CD14-positive monocyte (primary cell): ENCODE measurements at regions not wholly inside any gene's neighbourhood (a gene's known extent, or its start where the extent isn't known, plus 50 kb on each side); places are given as distances from the start of the nearest gene placed in this dataset.
A peak's percentile ranks its signal among the peaks of the same experiment; 100 is the strongest.

Experiments used
- DNase-seq, 3 donors: peaks; one replicate each; pipeline ENCODE4 v3.0.0-alpha.2; 2011 to 2022
- H2AFZ ChIP-seq: 2 replicates; pipeline ENCODE4 v1.6.0; 2012; ENCODE audit warnings: mild to moderate bottlenecking, low read depth, low read length, inconsistent platforms; ENCODE audit not compliant: insufficient read depth, poor library complexity, severe bottlenecking
- H3K27ac ChIP-seq, 2 donors: 1 replicate in 1 of 2; 2 replicates in 1 of 2; pipeline ENCODE4 v1.5.1; 2012 to 2013; ENCODE audit warnings: low read length in 2 of 2, control low read depth in 1 of 2, inconsistent platforms in 1 of 2, low read depth in 1 of 2, mild to moderate bottlenecking in 1 of 2
- H3K27me3 ChIP-seq, 2 donors: one replicate each; pipeline versions ENCODE4 v1.6.0 to v1.6.1; 2011 to 2013; ENCODE audit warnings: low read length in 2 of 2; ENCODE audit not compliant: control insufficient read depth in 2 of 2, insufficient read depth in 2 of 2
- H3K36me3 ChIP-seq, 2 donors: replicated peaks in 1 of 2; 1 replicate in 1 of 2; 2 replicates in 1 of 2; pipeline versions ENCODE4 v1.5.1 to v1.6.1; 2012 to 2013; ENCODE audit warnings: low read length in 2 of 2, control low read depth in 1 of 2, inconsistent platforms in 1 of 2, mild to moderate bottlenecking in 1 of 2; ENCODE audit not compliant: insufficient read depth in 2 of 2, control insufficient read depth in 1 of 2
- H3K4me1 ChIP-seq, 2 donors: 1 replicate in 1 of 2; 2 replicates in 1 of 2; pipeline versions ENCODE4 v1.5.1 to v1.6.1; 2012 to 2013; ENCODE audit warnings: low read length in 2 of 2, control low read depth in 1 of 2, inconsistent platforms in 1 of 2, mild to moderate bottlenecking in 1 of 2, moderate library complexity in 1 of 2; ENCODE audit not compliant: insufficient read depth in 2 of 2, control insufficient read depth in 1 of 2
- H3K4me2 ChIP-seq: replicated peaks from 2 replicates; pipeline ENCODE3; 2012; ENCODE audit warnings: low read length, moderate library complexity, mild to moderate bottlenecking; ENCODE audit not compliant: poor library complexity, severe bottlenecking; ENCODE audit errors: extremely low read depth
- H3K4me3 ChIP-seq, 3 experiments: fragments of 200-600 bp in 1 of 3; sonication (generic) in 1 of 3; replicated peaks in 1 of 3; 1 replicate in 2 of 3; 2 replicates in 1 of 3; pipeline ENCODE4 v1.5.1; 2011 to 2013; ENCODE audit warnings: low read length in 3 of 3, mild to moderate bottlenecking in 3 of 3, control low read depth in 2 of 3, low read depth in 2 of 3, inconsistent platforms in 1 of 3, moderate library complexity in 1 of 3
- H3K79me2 ChIP-seq: 2 replicates; pipeline ENCODE4 v1.6.0; 2012; ENCODE audit warnings: mild to moderate bottlenecking, control low read depth, inconsistent platforms, low read length, moderate library complexity; ENCODE audit not compliant: insufficient read depth
- H3K9ac ChIP-seq: 2 replicates; pipeline ENCODE4 v1.6.0; 2017; ENCODE audit warnings: low read length, mild to moderate bottlenecking; ENCODE audit not compliant: insufficient read depth, poor library complexity, severe bottlenecking
- H3K9me3 ChIP-seq, 2 donors: replicated peaks in 1 of 2; 1 replicate in 1 of 2; 2 replicates in 1 of 2; pipeline versions ENCODE4 v1.5.1 to v1.6.1; 2012 to 2013; ENCODE audit warnings: low read length in 2 of 2, control low read depth in 1 of 2; ENCODE audit not compliant: control insufficient read depth in 1 of 2, insufficient read depth in 1 of 2
- H4K20me1 ChIP-seq: 2 replicates; pipeline ENCODE4 v1.6.0; 2012; ENCODE audit warnings: mild to moderate bottlenecking, low read length, control low read depth, moderate library complexity; ENCODE audit not compliant: insufficient read depth
- H3K27ac Mint-ChIP-seq, 7 donors: one replicate each; pipeline ENCODE4 v1.8.0; 2020; ENCODE audit warnings: mild to moderate bottlenecking in 7 of 7, mixed read lengths in 7 of 7, moderate library complexity in 6 of 7, inconsistent platforms in 2 of 7
- H3K27me3 Mint-ChIP-seq, 3 donors: one replicate each; pipeline ENCODE4 v1.8.0; 2021 to 2022; ENCODE audit warnings: low read depth in 3 of 3, mild to moderate bottlenecking in 3 of 3, mixed read lengths in 3 of 3, moderate library complexity in 3 of 3, inconsistent platforms in 1 of 3
- H3K36me3 Mint-ChIP-seq, 2 donors: one replicate each; pipeline ENCODE4 v1.8.0; 2020; ENCODE audit warnings: mixed read lengths in 2 of 2, inconsistent platforms in 1 of 2, mild to moderate bottlenecking in 1 of 2
- H3K4me1 Mint-ChIP-seq: one replicate; pipeline ENCODE4 v1.8.0; 2020; ENCODE audit warnings: mild to moderate bottlenecking, mixed read lengths
- H3K4me3 Mint-ChIP-seq, 2 donors: one replicate each; pipeline ENCODE4 v1.8.0; 2020; ENCODE audit warnings: mild to moderate bottlenecking in 2 of 2, mixed read lengths in 2 of 2, moderate library complexity in 1 of 2
- H3K9me3 Mint-ChIP-seq, 7 donors: one replicate each; pipeline ENCODE4 v1.8.0; 2020 to 2022; ENCODE audit warnings: mixed read lengths in 7 of 7, mild to moderate bottlenecking in 6 of 7, moderate library complexity in 6 of 7, inconsistent platforms in 2 of 7
- CTCF ChIP-seq: fragments of 200-600 bp; IDR thresholded peaks from one replicate; pipeline ENCODE4 v1.8.0; 2022; ENCODE audit warnings: antibody characterized with exemption, mild to moderate bottlenecking
- WGBS: methylation state at CpG from one replicate; pipeline ENCODE4 v1.1.5; 2013; ENCODE audit warnings: missing lambda C conversion rate; ENCODE audit not compliant: insufficient coverage; 5-methylcytosine and 5-hydroxymethylcytosine counted together
- intact Hi-C, 2 donors: fragments of 100-400 bp; cut with micrococcal nuclease; formaldehyde crosslinking; loops; one replicate each; pipeline versions ENCODE4 v1.15.0 to v1.15.1; 2023

- no peak overlapping the region for H3K4me3 ChIP-seq
- peak overlapping the region in 1 of 2 donors; percentile 46 for H3K4me3 Mint-ChIP-seq
- H3K36me3 Mint-ChIP-seq, result no peaks in the 10 kb centered on the region
- no peak for TF ChIP-seq CTCF
- H3K27me3 Mint-ChIP-seq, result peaks cover 18 to 32% (median 31%) of the 10 kb centered on the region in 3 donors
- H3K4me1 ChIP-seq, result no peaks in the 10 kb centered on the region
- no peak overlapping the region for H3K27ac Mint-ChIP-seq
- no peak overlapping the region for H2AFZ ChIP-seq
- no peak overlapping the region for H3K9ac ChIP-seq
- H4K20me1 ChIP-seq, result no peaks in the 10 kb centered on the region
- no peaks in the 10 kb centered on the region for H3K79me2 ChIP-seq
- peaks cover 2 to 6% of the 10 kb centered on the region in 2 donors for H3K27me3 ChIP-seq
- H3K9me3 Mint-ChIP-seq, result peaks cover 14 to 24% (median 18%) of the 10 kb centered on the region in 7 donors
- no peak for DNase-seq
- WGBS, result no CpG with 5 or more reads among the region's 1 CpG
- no peak overlapping the region for H3K4me2 ChIP-seq
- H3K4me1 Mint-ChIP-seq, result no peaks in the 10 kb centered on the region
- intact Hi-C loops, result no loop called here
- H3K27ac ChIP-seq, result no peak overlapping the region
- H3K9me3 ChIP-seq, result peaks cover 11 to 16% of the 10 kb centered on the region in 2 donors
- H3K36me3 ChIP-seq, result no peaks in the 10 kb centered on the region
Observed at GRCh38 chr9:22232971-22233370, 213.7 kb upstream of the DMRTA1 start.

- H3K4me3 ChIP-seq, result no peak overlapping the region
- no peak overlapping the region for H3K4me2 ChIP-seq
- no peaks in the 10 kb centered on the region for H3K36me3 ChIP-seq
- no peak overlapping the region for H3K27ac Mint-ChIP-seq
- H3K9me3 Mint-ChIP-seq, result peaks cover 0 to 2% (median 0%) of the 10 kb centered on the region in 7 donors
- peaks cover 25% of the 10 kb centered on the region for H3K4me1 Mint-ChIP-seq
- H3K27ac ChIP-seq, result no peak overlapping the region
- no peaks in the 10 kb centered on the region for H3K9me3 ChIP-seq
- 100% methylated on average over 1 of the region's 3 CpGs for WGBS
- no peak for TF ChIP-seq CTCF
- H3K4me3 Mint-ChIP-seq, result no peak overlapping the region
- H3K4me1 ChIP-seq, result peaks cover 19 to 31% of the 10 kb centered on the region in 2 donors
- H2AFZ ChIP-seq, result no peak overlapping the region
- peaks cover 2 to 6% of the 10 kb centered on the region in 2 donors for H3K27me3 ChIP-seq
- no peaks in the 10 kb centered on the region for H3K36me3 Mint-ChIP-seq
- H3K9ac ChIP-seq, result no peak overlapping the region
- H3K79me2 ChIP-seq, result no peaks in the 10 kb centered on the region
- H4K20me1 ChIP-seq, result no peaks in the 10 kb centered on the region
- intact Hi-C loops, result loop anchor here in 1 of 2 donors (5.0 kb wide), 1 partner anchor 425 kb away; no protein-coding TSS in a partner anchor
- DNase-seq, result peak in 1 of 3 donors; percentile 58
- peaks cover 9 to 21% (median 16%) of the 10 kb centered on the region in 3 donors for H3K27me3 Mint-ChIP-seq
Observed at GRCh38 chr9:22237497-22238363, 208.9 kb upstream of the DMRTA1 start.
